ENCODE measurements at regions not wholly inside any gene's neighbourhood (a gene's known extent, or its start where the extent isn't known, plus 50 kb on each side); places are given as distances from the start of the nearest gene placed in this dataset.
A peak's percentile ranks its signal among the peaks of the same experiment; 100 is the strongest.

- no peak for DNase-seq (ENCODE audit: low read depth in 4 of 6, low spot score in 6 of 6)
- Histone ChIP-seq H3K27ac (ENCODE audit: low read depth, low read length) (no peak overlapping the region), H3K27me3 (ENCODE audit: control insufficient read depth, insufficient read depth, low read length) (no peaks in the 10 kb centered on the region), H3K4me1 (ENCODE audit: control insufficient read depth, insufficient read depth, low read length) (no peaks in the 10 kb centered on the region), H3K9me3 (ENCODE audit: control insufficient read depth, insufficient read depth, low read length) (no peaks in the 10 kb centered on the region), H3K4me3 (ENCODE audit: low read depth, low read length) (no peak overlapping the region), H3K36me3 (ENCODE audit: control insufficient read depth, insufficient read depth, low read length) (no peaks in the 10 kb centered on the region)
- 87% methylated on average over 7 of the region's 7 CpGs for WGBS (ENCODE audit: insufficient coverage)
Measured at GRCh38 chr13:40336228-40337221, 329.9 kb downstream of the FOXO1 start.

GRCh38 chr13:40337651-40338050 lies 328.8 kb downstream of the FOXO1 start:
- no peak for DNase-seq (ENCODE audit: low read depth in 4 of 6, low spot score in 6 of 6)
- no peaks in the 10 kb centered on the region for H3K27me3 ChIP-seq (ENCODE audit: control insufficient read depth, insufficient read depth, low read length)
- H3K36me3 ChIP-seq (ENCODE audit: control insufficient read depth, insufficient read depth, low read length): no peaks in the 10 kb centered on the region
- no peak overlapping the region for H3K4me3 ChIP-seq (ENCODE audit: low read depth, low read length)
- H3K4me1 ChIP-seq (ENCODE audit: control insufficient read depth, insufficient read depth, low read length): no peaks in the 10 kb centered on the region
- H3K9me3 ChIP-seq (ENCODE audit: control insufficient read depth, insufficient read depth, low read length): no peaks in the 10 kb centered on the region
- WGBS (ENCODE audit: insufficient coverage): 92% methylated on average over 3 of the region's 6 CpGs
- no peak overlapping the region for H3K27ac ChIP-seq (ENCODE audit: low read depth, low read length)

GRCh38 chr13:40338217-40338616 lies 328.2 kb downstream of the FOXO1 start:
- 100% methylated on average over 5 of the region's 5 CpGs for whole genome bisulfite sequencing (ENCODE audit: insufficient coverage)
- Histone ChIP-seq H3K27me3 (ENCODE audit: control insufficient read depth, insufficient read depth, low read length) (no peaks in the 10 kb centered on the region), H3K27ac (ENCODE audit: low read depth, low read length) (no peak overlapping the region), H3K9me3 (ENCODE audit: control insufficient read depth, insufficient read depth, low read length) (no peaks in the 10 kb centered on the region), H3K36me3 (ENCODE audit: control insufficient read depth, insufficient read depth, low read length) (no peaks in the 10 kb centered on the region), H3K4me1 (ENCODE audit: control insufficient read depth, insufficient read depth, low read length) (no peaks in the 10 kb centered on the region), H3K4me3 (ENCODE audit: low read depth, low read length) (no peak overlapping the region)
- no peak for DNase-seq (ENCODE audit: low read depth in 4 of 6, low spot score in 6 of 6)

GRCh38 chr13:40340368-40341095 lies 325.9 kb downstream of the FOXO1 start:
- DNase-seq (ENCODE audit: low read depth in 4 of 6, low spot score in 6 of 6): no peak
- no peak overlapping the region for H3K4me3 ChIP-seq (ENCODE audit: low read depth, low read length)
- no peaks in the 10 kb centered on the region for H3K9me3 ChIP-seq (ENCODE audit: control insufficient read depth, insufficient read depth, low read length)
- no peaks in the 10 kb centered on the region for H3K36me3 ChIP-seq (ENCODE audit: control insufficient read depth, insufficient read depth, low read length)
- WGBS (ENCODE audit: insufficient coverage): 68% methylated on average over 6 of the region's 6 CpGs
- H3K27ac ChIP-seq (ENCODE audit: low read depth, low read length): peak overlapping the region; percentile 10
- H3K4me1 ChIP-seq (ENCODE audit: control insufficient read depth, insufficient read depth, low read length): peaks cover 12% of the 10 kb centered on the region
- H3K27me3 ChIP-seq (ENCODE audit: control insufficient read depth, insufficient read depth, low read length): no peaks in the 10 kb centered on the region

GRCh38 chr13:40341096-40341471 lies 325.4 kb downstream of the FOXO1 start:
- no peak overlapping the region for H3K4me3 ChIP-seq (ENCODE audit: low read depth, low read length)
- no peaks in the 10 kb centered on the region for H3K36me3 ChIP-seq (ENCODE audit: control insufficient read depth, insufficient read depth, low read length)
- H3K4me1 ChIP-seq (ENCODE audit: control insufficient read depth, insufficient read depth, low read length): peaks cover 18% of the 10 kb centered on the region
- no peaks in the 10 kb centered on the region for H3K27me3 ChIP-seq (ENCODE audit: control insufficient read depth, insufficient read depth, low read length)
- no peak for DNase-seq (ENCODE audit: low read depth in 4 of 6, low spot score in 6 of 6)
- no peaks in the 10 kb centered on the region for H3K9me3 ChIP-seq (ENCODE audit: control insufficient read depth, insufficient read depth, low read length)
- whole genome bisulfite sequencing (ENCODE audit: insufficient coverage): no CpG with 5 or more reads among the region's 1 CpG
- peak overlapping the region; percentile 10 for H3K27ac ChIP-seq (ENCODE audit: low read depth, low read length)

GRCh38 chr13:40341501-40341900 lies 324.9 kb downstream of the FOXO1 start:
- Histone ChIP-seq H3K27ac (ENCODE audit: low read depth, low read length) (no peak overlapping the region), H3K27me3 (ENCODE audit: control insufficient read depth, insufficient read depth, low read length) (no peaks in the 10 kb centered on the region), H3K9me3 (ENCODE audit: control insufficient read depth, insufficient read depth, low read length) (no peaks in the 10 kb centered on the region), H3K4me3 (ENCODE audit: low read depth, low read length) (no peak overlapping the region), H3K36me3 (ENCODE audit: control insufficient read depth, insufficient read depth, low read length) (no peaks in the 10 kb centered on the region), H3K4me1 (ENCODE audit: control insufficient read depth, insufficient read depth, low read length) (peaks cover 19% of the 10 kb centered on the region)
- no peak for DNase-seq (ENCODE audit: low read depth in 4 of 6, low spot score in 6 of 6)
- 84% methylated on average over 2 of the region's 3 CpGs for WGBS (ENCODE audit: insufficient coverage)

- Histone ChIP-seq H3K4me3 (ENCODE audit: low read depth, low read length) (no peak overlapping the region), H3K4me1 (ENCODE audit: control insufficient read depth, insufficient read depth, low read length) (peaks cover 19% of the 10 kb centered on the region), H3K36me3 (ENCODE audit: control insufficient read depth, insufficient read depth, low read length) (no peaks in the 10 kb centered on the region), H3K9me3 (ENCODE audit: control insufficient read depth, insufficient read depth, low read length) (no peaks in the 10 kb centered on the region), H3K27ac (ENCODE audit: low read depth, low read length) (no peak overlapping the region), H3K27me3 (ENCODE audit: control insufficient read depth, insufficient read depth, low read length) (no peaks in the 10 kb centered on the region)
- 75% methylated on average over 5 of the region's 7 CpGs for WGBS (ENCODE audit: insufficient coverage)
- DNase-seq (ENCODE audit: low read depth in 4 of 6, low spot score in 6 of 6): no peak
Measured at GRCh38 chr13:40342461-40342860, 324.0 kb downstream of the FOXO1 start.

- DNase-seq (ENCODE audit: low read depth in 4 of 6, low spot score in 6 of 6): no peak
- no peaks in the 10 kb centered on the region for H3K27me3 ChIP-seq (ENCODE audit: control insufficient read depth, insufficient read depth, low read length)
- no peak overlapping the region for H3K27ac ChIP-seq (ENCODE audit: low read depth, low read length)
- 92% methylated on average over 3 of the region's 3 CpGs for WGBS (ENCODE audit: insufficient coverage)
- peaks cover 20% of the 10 kb centered on the region for H3K4me1 ChIP-seq (ENCODE audit: control insufficient read depth, insufficient read depth, low read length)
- no peaks in the 10 kb centered on the region for H3K36me3 ChIP-seq (ENCODE audit: control insufficient read depth, insufficient read depth, low read length)
- no peak overlapping the region for H3K4me3 ChIP-seq (ENCODE audit: low read depth, low read length)
- H3K9me3 ChIP-seq (ENCODE audit: control insufficient read depth, insufficient read depth, low read length): no peaks in the 10 kb centered on the region
Measured at GRCh38 chr13:40342901-40343300, 323.5 kb downstream of the FOXO1 start.

- Histone ChIP-seq H3K4me3 (ENCODE audit: low read depth, low read length) (no peak overlapping the region), H3K27ac (ENCODE audit: low read depth, low read length) (no peak overlapping the region), H3K9me3 (ENCODE audit: control insufficient read depth, insufficient read depth, low read length) (no peaks in the 10 kb centered on the region), H3K4me1 (ENCODE audit: control insufficient read depth, insufficient read depth, low read length) (peaks cover 25% of the 10 kb centered on the region), H3K36me3 (ENCODE audit: control insufficient read depth, insufficient read depth, low read length) (no peaks in the 10 kb centered on the region), H3K27me3 (ENCODE audit: control insufficient read depth, insufficient read depth, low read length) (no peaks in the 10 kb centered on the region)
- no peak for DNase-seq (ENCODE audit: low read depth in 4 of 6, low spot score in 6 of 6)
- no CpG with 5 or more reads among the region's 3 CpGs for WGBS (ENCODE audit: insufficient coverage)
Measured at GRCh38 chr13:40343550-40344269, 322.7 kb downstream of the FOXO1 start.
